SK-N-SH treated with all-trans-retinoic acid at 6 μM for 48 hours (cell line): ENCODE measurements at regions not wholly inside any gene's neighbourhood (a gene's known extent, or its start where the extent isn't known, plus 50 kb on each side); places are given as distances from the start of the nearest gene placed in this dataset.
"Not testable (repeated sequence)": the region's sequence is repeated elsewhere in the genome, so short reads cannot be mapped to it uniquely, and the experiment has no call there.

Experiments used
- ARNTL ChIP-seq: fragments of 450-650 bp; formaldehyde crosslinking; IDR thresholded peaks from 2 replicates; pipeline ENCODE4 v1.5.0; 2020; ENCODE audit warnings: low read depth, mild to moderate bottlenecking, moderate library complexity, borderline replicate concordance
- CREB5 ChIP-seq: fragments of 250-450 bp; sonication (Bioruptor Pico); IDR thresholded peaks from 2 replicates; pipeline ENCODE4 v1.5.1; 2020; ENCODE audit warnings: low read depth, mild to moderate bottlenecking, moderate library complexity
- ESRRG ChIP-seq: fragments of 250-450 bp; sonication (Bioruptor Pico); IDR thresholded peaks from 2 replicates; pipeline ENCODE4 v1.6.1; 2021; ENCODE audit warnings: mild to moderate bottlenecking
- PATZ1 ChIP-seq: fragments of 250-450 bp; sonication (Bioruptor Pico); IDR thresholded peaks from 2 replicates; pipeline ENCODE4 v1.8.0; 2020; ENCODE audit warnings: mild to moderate bottlenecking, moderate library complexity, borderline replicate concordance
- TCF4 ChIP-seq: fragments of 250-450 bp; sonication (Bioruptor Pico); IDR thresholded peaks from 2 replicates; pipeline ENCODE4 v1.8.0; 2021; ENCODE audit warnings: mild to moderate bottlenecking, moderate library complexity, borderline replicate concordance
- ZC3H10 ChIP-seq: fragments of 250-450 bp; sonication (Bioruptor Pico); IDR thresholded peaks from 2 replicates; pipeline ENCODE4 v1.5.1; 2021; ENCODE audit warnings: mild to moderate bottlenecking, moderate library complexity
- ZFP3 ChIP-seq: fragments of 250-450 bp; sonication (Bioruptor Pico); IDR thresholded peaks from 2 replicates; pipeline ENCODE4 v1.5.0; 2020; ENCODE audit warnings: mild to moderate bottlenecking, moderate library complexity
- ZFP30 ChIP-seq: fragments of 450-650 bp; formaldehyde crosslinking; IDR thresholded peaks from 2 replicates; pipeline ENCODE4 v1.5.0; 2022; ENCODE audit warnings: mild to moderate bottlenecking, moderate library complexity
- ZNF70 ChIP-seq: fragments of 450-650 bp; formaldehyde crosslinking; IDR thresholded peaks from 2 replicates; pipeline ENCODE4 v1.5.0; 2020; ENCODE audit warnings: mild to moderate bottlenecking, moderate library complexity
- ZNF8 ChIP-seq: fragments of 450-650 bp; formaldehyde crosslinking; IDR thresholded peaks from 2 replicates; pipeline ENCODE4 v1.5.0; 2020; ENCODE audit warnings: mild to moderate bottlenecking, moderate library complexity

- not testable (repeated sequence) for TF ChIP-seq ZFP30 (CRISPR knock-in tag); PATZ1; ZFP3 (CRISPR knock-in tag); TCF4 (CRISPR knock-in tag); ZNF70 (CRISPR knock-in tag); ARNTL; CREB5 (CRISPR knock-in tag); ESRRG; ZC3H10 (CRISPR knock-in tag); ZNF8 (CRISPR knock-in tag)
Observed at GRCh38 chr7:124099585-124099984, 66.7 kb upstream of the TMEM229A start.
